Right lobe of liver (tissue), 4 donors: ENCODE measurements at regions not wholly inside any gene's neighbourhood (a gene's known extent, or its start where the extent isn't known, plus 50 kb on each side); places are given as distances from the start of the nearest gene placed in this dataset.

Experiments used
- CTCF ChIP-seq, 4 donors: fragments of 200-600 bp in 3 of 4; fragments of 450-650 bp in 1 of 4; IDR thresholded peaks; one replicate each; pipeline versions ENCODE4 v1.5.1 to v1.8.0; 2016 to 2022; ENCODE audit warnings: antibody characterized with exemption in 4 of 4, mild to moderate bottlenecking in 2 of 4
- POLR2A ChIP-seq: fragments of 450-650 bp; IDR thresholded peaks from one replicate; pipeline ENCODE4 v1.6.1; 2017; ENCODE audit warnings: antibody characterized with exemption, mild to moderate bottlenecking
- donor health status: DM: no; HTN: no; CAD: no.
- donor health status: DM: no; HTN: no; CAD: no.
- donor health status: DM: no; HTN: yes; CAD: no.

- TF ChIP-seq POLR2A (no peak), CTCF (IDR thresholded peaks at IDR 0.05) (no peak)
These were observed 87.1 kb upstream of the DISP3 start for GRCh38 chr1:11391886-11392285.
